ENCODE measurements at regions not wholly inside any gene's neighbourhood (a gene's known extent, or its start where the extent isn't known, plus 50 kb on each side); places are given as distances from the start of the nearest gene placed in this dataset.
"Not testable (repeated sequence)": the region's sequence is repeated elsewhere in the genome, so short reads cannot be mapped to it uniquely, and the experiment has no call there.

DNA sequence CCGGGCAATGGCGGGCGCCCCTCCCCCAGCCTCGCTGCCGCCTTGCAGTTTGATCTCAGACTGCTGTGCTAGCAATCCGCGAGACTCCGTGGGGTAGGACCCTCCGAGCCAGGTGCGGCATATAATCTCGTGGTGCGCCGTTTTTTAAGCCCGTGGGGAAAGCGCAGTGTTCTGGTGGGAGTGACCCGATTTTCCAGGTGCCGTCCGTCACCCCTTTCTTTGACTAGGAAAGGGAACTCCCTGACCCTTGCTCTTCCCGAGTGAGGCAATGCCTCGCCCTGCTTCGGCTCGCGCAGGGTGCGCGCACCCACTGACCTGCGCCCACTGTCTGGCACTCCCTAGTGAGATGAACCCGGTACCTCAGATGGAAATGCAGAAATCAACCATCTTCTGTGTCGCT is 171.9 kb downstream of the GALR1 start:
- H3K9me3 Mint-ChIP-seq (ENCODE audit: insufficient read depth); CTCF ChIA-PET; H3K4me1 Mint-ChIP-seq (ENCODE audit: low read depth); H3K27ac Mint-ChIP-seq; DNase-seq; H3K36me3 Mint-ChIP-seq (ENCODE audit: low read depth); H3K27me3 Mint-ChIP-seq (ENCODE audit: low read depth); H3K4me3 Mint-ChIP-seq; POLR2A ChIA-PET; ATAC-seq: not testable (repeated sequence)

GRCh38 chr18:77422974-77423867 is 173.6 kb downstream of the GALR1 start:
- no peak for ATAC-seq
- H3K9me3 Mint-ChIP-seq (ENCODE audit: insufficient read depth), result no peaks in the 10 kb centered on the region
- no peaks in the 10 kb centered on the region for H3K4me1 Mint-ChIP-seq (ENCODE audit: low read depth)
- ChIA-PET CTCF (no interaction called here), POLR2A (no interaction called here)
- no peaks in the 10 kb centered on the region for H3K36me3 Mint-ChIP-seq (ENCODE audit: low read depth)
- no peak for DNase-seq
- no peak overlapping the region for H3K27ac Mint-ChIP-seq
- H3K4me3 Mint-ChIP-seq, result no peak overlapping the region
- H3K27me3 Mint-ChIP-seq (ENCODE audit: low read depth), result peaks cover 9% of the 10 kb centered on the region

- ATAC-seq (no peak), DNase-seq (no peak)
- H3K4me1 Mint-ChIP-seq (ENCODE audit: low read depth), result no peaks in the 10 kb centered on the region
- no peak overlapping the region for H3K27ac Mint-ChIP-seq
- CTCF ChIA-PET, result no interaction called here
- no peaks in the 10 kb centered on the region for H3K9me3 Mint-ChIP-seq (ENCODE audit: insufficient read depth)
- no peaks in the 10 kb centered on the region for H3K36me3 Mint-ChIP-seq (ENCODE audit: low read depth)
- H3K27me3 Mint-ChIP-seq (ENCODE audit: low read depth), result peaks cover 17% of the 10 kb centered on the region
- POLR2A ChIA-PET, result no interaction called here
- no peak overlapping the region for H3K4me3 Mint-ChIP-seq
Measured at GRCh38 chr18:77433076-77433475, 183.4 kb downstream of the GALR1 start.

DNA sequence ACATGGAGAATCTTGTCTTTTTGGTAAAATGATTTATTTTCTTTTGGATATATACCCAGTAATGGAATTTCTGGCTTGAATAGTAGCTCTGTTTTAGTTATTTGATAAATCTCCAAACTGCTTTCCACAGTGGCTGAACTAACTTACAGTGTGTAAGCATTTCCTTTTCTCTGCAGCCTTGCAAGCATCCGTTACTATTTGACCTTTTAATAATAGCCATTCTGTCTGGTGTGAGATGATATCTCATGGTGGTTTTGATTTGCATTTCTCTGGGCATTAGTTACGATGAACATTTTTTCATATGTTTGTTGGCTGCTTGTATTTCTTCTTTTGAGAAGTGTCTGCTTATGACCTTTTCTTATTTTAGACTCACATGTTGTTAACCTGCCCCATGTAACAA is 190.2 kb downstream of the GALR1 start:
- Mint-ChIP-seq H3K9me3 (ENCODE audit: insufficient read depth) (no peaks in the 10 kb centered on the region), H3K4me3 (no peak overlapping the region), H3K36me3 (ENCODE audit: low read depth) (no peaks in the 10 kb centered on the region), H3K27ac (no peak overlapping the region), H3K4me1 (ENCODE audit: low read depth) (no peaks in the 10 kb centered on the region), H3K27me3 (ENCODE audit: low read depth) (peaks cover 2% of the 10 kb centered on the region)
- POLR2A ChIA-PET, result no interaction called here
- ATAC-seq, result no peak
- DNase-seq, result no peak
- CTCF ChIA-PET, result no interaction called here

- CTCF ChIA-PET, result no interaction called here
- no peak for ATAC-seq
- DNase-seq, result no peak
- H3K36me3 Mint-ChIP-seq (ENCODE audit: low read depth), result no peaks in the 10 kb centered on the region
- H3K9me3 Mint-ChIP-seq (ENCODE audit: insufficient read depth), result no peaks in the 10 kb centered on the region
- H3K4me3 Mint-ChIP-seq, result no peak overlapping the region
- no peak overlapping the region for H3K27ac Mint-ChIP-seq
- no peaks in the 10 kb centered on the region for H3K4me1 Mint-ChIP-seq (ENCODE audit: low read depth)
- POLR2A ChIA-PET, result no interaction called here
- peaks cover 4% of the 10 kb centered on the region for H3K27me3 Mint-ChIP-seq (ENCODE audit: low read depth)
Measured at GRCh38 chr18:77442393-77442792, 192.7 kb downstream of the GALR1 start.

GRCh38 chr18:77444385-77444784 is 194.7 kb downstream of the GALR1 start:
- no peak for DNase-seq
- H3K36me3 Mint-ChIP-seq (ENCODE audit: low read depth), result no peaks in the 10 kb centered on the region
- no peaks in the 10 kb centered on the region for H3K9me3 Mint-ChIP-seq (ENCODE audit: insufficient read depth)
- H3K4me3 Mint-ChIP-seq, result no peak overlapping the region
- H3K27ac Mint-ChIP-seq, result no peak overlapping the region
- ChIA-PET POLR2A (no interaction called here), CTCF (no interaction called here)
- no peak for ATAC-seq
- peaks cover 6% of the 10 kb centered on the region for H3K27me3 Mint-ChIP-seq (ENCODE audit: low read depth)
- H3K4me1 Mint-ChIP-seq (ENCODE audit: low read depth), result no peaks in the 10 kb centered on the region

- POLR2A ChIA-PET, result no interaction called here
- Mint-ChIP-seq H3K27me3 (ENCODE audit: low read depth) (peaks cover 9% of the 10 kb centered on the region), H3K4me1 (ENCODE audit: low read depth) (no peaks in the 10 kb centered on the region), H3K27ac (no peak overlapping the region), H3K36me3 (ENCODE audit: low read depth) (no peaks in the 10 kb centered on the region), H3K4me3 (no peak overlapping the region), H3K9me3 (ENCODE audit: insufficient read depth) (no peaks in the 10 kb centered on the region)
- CTCF ChIA-PET, result no interaction called here
- ATAC-seq (no peak), DNase-seq (no peak)
Measured at GRCh38 chr18:77448046-77448445, 198.4 kb downstream of the GALR1 start.

DNA sequence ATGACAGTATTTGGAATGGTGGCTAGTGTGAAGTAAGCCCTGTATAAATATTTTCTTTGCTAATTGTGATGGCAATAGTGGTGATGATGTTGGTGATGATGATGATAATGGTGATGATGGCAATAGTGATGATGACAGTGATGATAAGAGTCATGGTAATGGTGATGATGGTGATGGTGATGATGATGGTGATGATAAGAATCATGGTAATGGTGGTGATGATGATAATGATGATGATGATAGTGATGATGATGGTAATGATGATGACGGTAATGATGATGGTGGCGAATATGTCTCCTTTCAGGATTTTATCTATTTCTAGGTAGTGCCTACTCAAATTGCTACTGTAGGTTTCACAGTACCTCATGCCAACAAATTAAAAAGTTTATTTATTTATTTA is 205.4 kb downstream of the GALR1 start:
- no peaks in the 10 kb centered on the region for H3K4me1 Mint-ChIP-seq (ENCODE audit: low read depth)

GRCh38 chr18:77457681-77458080 is 208.0 kb downstream of the GALR1 start:
- no peak overlapping the region for H3K27ac Mint-ChIP-seq
- no peaks in the 10 kb centered on the region for H3K9me3 Mint-ChIP-seq (ENCODE audit: insufficient read depth)
- ATAC-seq (no peak), DNase-seq (no peak)
- H3K27me3 Mint-ChIP-seq (ENCODE audit: low read depth), result peaks cover 3% of the 10 kb centered on the region
- no peaks in the 10 kb centered on the region for H3K36me3 Mint-ChIP-seq (ENCODE audit: low read depth)
- no peak overlapping the region for H3K4me3 Mint-ChIP-seq
- ChIA-PET POLR2A (no interaction called here), CTCF (no interaction called here)
- no peaks in the 10 kb centered on the region for H3K4me1 Mint-ChIP-seq (ENCODE audit: low read depth)

More for the DNA sequence above, 205.4 kb downstream of the GALR1 start:
- peaks cover 5% of the 10 kb centered on the region for H3K27me3 Mint-ChIP-seq (ENCODE audit: low read depth)
- ATAC-seq, result no peak
- no peak for DNase-seq
- CTCF ChIA-PET, result no interaction called here
- POLR2A ChIA-PET, result no interaction called here
- H3K4me3 Mint-ChIP-seq, result no peak overlapping the region
- no peaks in the 10 kb centered on the region for H3K36me3 Mint-ChIP-seq (ENCODE audit: low read depth)
- no peak overlapping the region for H3K27ac Mint-ChIP-seq
- H3K9me3 Mint-ChIP-seq (ENCODE audit: insufficient read depth), result no peaks in the 10 kb centered on the region

- H3K36me3 Mint-ChIP-seq (ENCODE audit: low read depth), result no peaks in the 10 kb centered on the region
- H3K27me3 Mint-ChIP-seq (ENCODE audit: low read depth), result peaks cover 8% of the 10 kb centered on the region
- H3K9me3 Mint-ChIP-seq (ENCODE audit: insufficient read depth), result no peaks in the 10 kb centered on the region
- H3K27ac Mint-ChIP-seq, result no peak overlapping the region
- ChIA-PET CTCF (interaction anchor here (0.6 kb wide), 1 partner anchor 1296 kb away, joined by 3 read pairs; no protein-coding TSS in a partner anchor), POLR2A (no interaction called here)
- no peak for ATAC-seq
- DNase-seq, result no peak
- H3K4me3 Mint-ChIP-seq, result no peak overlapping the region
- no peaks in the 10 kb centered on the region for H3K4me1 Mint-ChIP-seq (ENCODE audit: low read depth)
Measured at GRCh38 chr18:77461062-77461688, 211.5 kb downstream of the GALR1 start.

DNA sequence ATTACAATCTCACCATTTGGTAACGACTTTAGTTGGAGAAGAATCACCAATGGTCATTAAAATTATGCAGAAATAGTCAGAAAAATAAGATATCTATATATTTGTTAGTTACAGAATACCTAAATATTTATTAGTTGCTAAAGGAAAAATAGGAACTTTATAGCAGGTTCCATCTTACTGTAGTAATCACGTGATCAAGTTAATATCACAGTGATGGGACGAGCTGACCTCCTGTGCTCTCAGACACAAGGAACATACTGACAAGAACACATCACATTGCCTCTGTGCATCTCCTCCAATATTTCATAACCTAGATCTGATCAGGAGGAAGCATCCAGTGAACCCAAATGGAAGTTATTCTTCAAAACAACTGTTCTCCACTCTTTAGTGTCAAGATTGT is 215.3 kb downstream of the GALR1 start:
- Mint-ChIP-seq H3K4me3 (no peak overlapping the region), H3K36me3 (ENCODE audit: low read depth) (no peaks in the 10 kb centered on the region), H3K9me3 (ENCODE audit: insufficient read depth) (no peaks in the 10 kb centered on the region), H3K27me3 (ENCODE audit: low read depth) (peaks cover 18% of the 10 kb centered on the region), H3K4me1 (ENCODE audit: low read depth) (no peaks in the 10 kb centered on the region), H3K27ac (no peak overlapping the region)
- ChIA-PET CTCF (no interaction called here), POLR2A (no interaction called here)
- DNase-seq (no peak), ATAC-seq (no peak)

DNA sequence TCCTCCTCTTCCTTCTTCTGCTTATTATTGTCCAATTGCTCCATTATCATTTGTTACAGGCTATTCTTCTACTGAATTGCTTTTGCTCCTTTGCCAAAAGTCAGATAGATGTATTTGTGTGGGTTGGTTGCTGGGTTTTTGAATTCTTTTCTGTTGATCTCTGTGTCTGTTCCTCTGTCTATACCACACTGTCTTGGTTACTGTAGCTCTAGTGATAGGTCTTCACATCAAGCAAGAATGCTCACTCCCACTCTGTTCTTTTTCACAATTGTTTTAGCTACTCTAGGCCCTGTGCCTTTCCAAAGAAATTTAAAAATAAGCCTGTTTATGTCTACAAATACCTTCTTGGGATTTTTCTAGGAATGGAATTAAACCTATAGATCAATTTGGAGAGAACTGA is 217.2 kb downstream of the GALR1 start:
- Mint-ChIP-seq H3K4me1 (ENCODE audit: low read depth) (no peaks in the 10 kb centered on the region), H3K27me3 (ENCODE audit: low read depth) (peaks cover 23% of the 10 kb centered on the region), H3K9me3 (ENCODE audit: insufficient read depth) (no peaks in the 10 kb centered on the region), H3K27ac (no peak overlapping the region), H3K36me3 (ENCODE audit: low read depth) (no peaks in the 10 kb centered on the region), H3K4me3 (no peak overlapping the region)
- ATAC-seq (no peak), DNase-seq (no peak)
- POLR2A ChIA-PET, result no interaction called here
- CTCF ChIA-PET, result no interaction called here

GRCh38 chr18:77469131-77469530 is 219.5 kb downstream of the GALR1 start:
- no peaks in the 10 kb centered on the region for H3K36me3 Mint-ChIP-seq (ENCODE audit: low read depth)
- no peaks in the 10 kb centered on the region for H3K9me3 Mint-ChIP-seq (ENCODE audit: insufficient read depth)
- H3K27me3 Mint-ChIP-seq (ENCODE audit: low read depth), result peaks cover 15% of the 10 kb centered on the region
- CTCF ChIA-PET, result no interaction called here
- ATAC-seq (no peak), DNase-seq (no peak)
- H3K27ac Mint-ChIP-seq, result no peak overlapping the region
- H3K4me1 Mint-ChIP-seq (ENCODE audit: low read depth), result no peaks in the 10 kb centered on the region
- POLR2A ChIA-PET, result no interaction called here
- no peak overlapping the region for H3K4me3 Mint-ChIP-seq

All from activated CD8-positive, alpha-beta T cell treated with anti-CD3 and anti-CD28 coated beads, Interleukin-2, amount 10 ng/mL, durations not matched to agents 7 days and 5 days (primary cell).